ENCODE measurements at regions not wholly inside any gene's neighbourhood (a gene's known extent, or its start where the extent isn't known, plus 50 kb on each side); places are given as distances from the start of the nearest gene placed in this dataset.

- no peak for DNase-seq
These were observed 89.4 kb upstream of the GPR26 start for GRCh38 chr10:123576706-123577105.

DNA sequence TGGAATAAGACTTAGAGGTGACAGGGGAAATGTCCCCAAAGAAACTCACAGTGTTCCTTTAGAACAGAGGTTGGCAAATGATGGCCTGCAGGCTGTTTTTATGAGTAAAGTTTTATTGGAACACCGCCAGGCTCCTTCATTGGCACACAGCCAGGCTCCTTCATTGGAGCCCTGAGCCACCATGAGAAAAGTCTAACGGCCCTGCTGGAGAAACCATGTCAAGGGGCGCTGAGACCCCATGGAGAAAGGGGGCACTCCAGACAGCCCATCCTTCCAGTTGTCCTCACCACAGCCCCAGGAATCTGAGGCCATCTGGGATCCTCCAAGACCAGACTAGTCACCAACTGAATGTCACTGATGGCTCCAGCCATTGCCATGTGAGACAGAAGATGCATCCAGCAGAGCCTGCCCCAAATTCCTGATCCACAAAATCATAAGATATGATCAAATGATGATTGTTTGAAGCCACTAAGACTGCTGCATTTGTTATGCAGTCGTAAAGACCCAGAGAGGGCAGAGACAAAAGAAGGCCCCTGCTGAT is 88.2 kb upstream of the GPR26 start:
- DNase-seq = no peak

GRCh38 chr10:123578721-123579120 is 87.4 kb upstream of the GPR26 start:
- no peak for DNase-seq

DNA sequence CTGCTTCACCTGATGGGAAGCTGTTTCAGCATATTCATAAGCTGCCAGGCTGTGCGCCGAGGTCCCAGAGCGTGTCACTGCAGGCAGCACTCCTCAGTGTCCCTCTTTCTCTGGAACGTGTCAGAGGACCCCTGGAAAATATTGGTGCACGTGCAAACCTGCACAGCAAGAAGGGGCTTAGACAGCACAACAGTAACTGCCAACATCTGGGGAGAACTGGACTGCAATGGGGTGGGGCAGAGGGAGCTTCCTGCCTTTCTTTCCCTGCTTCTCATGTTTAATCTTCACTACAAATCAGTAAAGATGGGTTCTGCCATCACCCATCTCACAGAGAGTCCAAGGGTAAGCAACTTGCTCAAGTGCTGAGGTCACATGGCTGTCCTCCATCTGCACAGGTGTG is 86.5 kb upstream of the GPR26 start:
- DNase-seq = no peak

- no peak for DNase-seq
These were observed 85.7 kb upstream of the GPR26 start for GRCh38 chr10:123580426-123580825.

DNA sequence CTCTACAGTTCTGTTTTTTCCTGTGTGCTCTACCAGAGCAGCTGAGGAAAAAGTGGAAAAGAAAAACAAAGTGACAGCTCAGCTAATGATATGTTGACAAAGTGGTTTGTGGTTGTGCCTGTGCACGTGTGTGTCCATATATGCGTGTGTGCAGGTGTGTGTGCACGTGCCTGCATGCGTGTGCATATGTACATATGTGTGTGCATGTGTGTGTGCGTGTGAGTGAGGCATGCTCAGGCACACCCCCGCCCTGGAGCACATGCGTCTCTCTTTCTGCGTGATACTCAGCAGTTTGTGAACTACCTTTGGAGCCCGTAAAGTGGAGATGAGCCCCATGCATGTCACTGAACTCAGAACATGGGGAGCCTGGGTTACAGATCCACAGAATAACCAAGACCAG is 84.5 kb upstream of the GPR26 start:
- DNase-seq = no peak

- peak; percentile 65 for DNase-seq
These were observed 83.8 kb upstream of the GPR26 start for GRCh38 chr10:123582084-123582989.

DNA sequence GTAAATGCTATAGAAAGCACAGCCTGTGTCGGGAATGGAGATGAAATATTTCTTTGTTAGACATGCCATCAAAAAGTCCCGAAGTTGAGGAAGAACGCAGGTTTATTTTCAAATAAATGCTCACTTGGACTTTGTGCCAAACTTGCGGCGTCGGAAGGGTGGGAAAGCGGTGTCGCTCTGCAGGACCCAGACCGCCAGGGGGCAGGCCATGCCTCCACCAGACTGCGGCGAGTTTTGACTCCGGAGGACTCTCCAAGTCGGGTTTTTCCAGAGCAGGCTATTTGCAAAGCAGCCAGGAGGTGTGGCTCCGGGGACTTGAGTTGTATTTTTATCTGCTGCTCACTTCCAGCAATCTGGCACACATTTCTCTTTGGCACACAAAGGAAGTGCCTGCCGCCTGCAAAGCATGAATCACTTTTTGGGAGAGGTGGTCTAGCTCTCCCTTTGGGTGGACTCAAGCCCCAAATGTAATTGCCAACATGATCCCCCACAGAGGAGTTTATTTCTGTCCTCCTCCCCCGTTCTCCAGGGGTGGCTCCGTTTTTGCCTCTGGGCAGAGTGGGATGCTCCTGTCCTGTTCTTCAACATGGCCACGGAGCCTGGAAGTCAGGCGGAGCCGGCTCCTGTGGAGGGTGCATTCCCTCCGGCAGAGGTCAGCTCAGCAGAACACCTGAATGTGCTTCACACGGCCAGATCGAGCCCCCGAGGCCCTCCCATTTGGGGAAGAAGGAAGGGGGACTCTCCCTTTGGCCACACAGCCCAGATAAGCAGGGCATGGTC is 82.3 kb upstream of the GPR26 start:
- DNase-seq = peak; percentile 88

DNA sequence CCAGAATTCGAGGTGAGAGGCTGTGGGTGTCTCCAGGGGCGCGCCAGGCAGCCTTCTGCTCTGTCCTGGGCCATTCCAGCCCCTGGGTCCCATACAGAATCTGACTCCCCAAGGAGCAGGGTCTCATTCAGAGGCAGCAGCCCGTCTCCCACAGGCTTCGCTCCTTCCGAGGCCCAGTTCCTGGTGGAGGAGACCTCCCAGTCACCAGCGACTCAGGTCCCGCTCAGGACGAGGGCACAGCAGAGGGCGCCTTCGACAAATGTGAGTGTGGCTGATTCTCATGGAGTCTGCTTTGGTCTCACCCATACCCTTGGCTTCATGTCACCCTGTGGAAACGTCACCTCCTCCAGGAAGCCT is 81.8 kb upstream of the GPR26 start:
- DNase-seq = no peak

DNA sequence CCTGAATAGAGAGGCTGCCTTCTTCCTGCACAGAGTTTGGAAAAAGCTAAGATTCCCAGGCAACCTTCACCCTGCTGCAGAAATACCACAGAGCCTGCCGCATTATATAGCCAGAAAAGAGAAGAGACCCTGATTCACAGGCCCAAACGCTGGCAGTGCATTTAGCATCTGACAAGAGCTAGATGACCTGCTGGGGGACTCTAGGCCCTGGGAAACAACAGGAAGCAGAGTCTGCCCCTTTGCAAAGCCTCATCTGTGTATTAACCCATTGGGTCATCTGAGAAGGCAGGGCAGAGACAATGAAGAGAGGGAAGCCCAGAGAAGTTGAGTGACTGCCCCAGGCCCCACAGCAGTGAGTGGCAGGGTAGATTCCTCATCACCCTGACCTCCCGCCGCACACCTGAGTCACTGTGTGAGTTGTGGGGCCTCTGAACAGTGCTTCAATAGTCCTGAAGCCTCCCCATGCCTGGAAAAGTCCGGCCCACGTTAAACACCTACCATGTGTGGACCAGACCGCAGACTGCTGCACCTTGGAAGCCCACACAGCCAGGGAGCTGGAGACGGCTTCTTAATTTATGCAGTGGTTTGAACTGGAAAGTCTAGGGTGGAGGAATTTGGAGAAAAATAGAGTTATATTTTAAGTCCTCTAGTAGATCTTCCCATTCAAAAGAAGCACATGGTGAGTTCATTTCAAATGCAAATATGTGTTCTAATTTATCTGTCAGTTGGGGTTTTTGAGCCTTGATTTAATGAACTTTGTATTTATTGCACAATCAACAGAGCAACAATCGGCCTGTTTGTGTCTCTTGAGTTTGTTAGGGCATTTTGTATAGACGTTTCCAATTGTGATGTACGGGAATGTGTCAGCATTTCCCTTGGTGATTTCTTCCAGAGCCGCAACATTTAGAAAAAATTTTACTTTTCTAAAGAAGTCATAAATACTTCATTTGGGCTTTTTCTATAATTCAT is 80.4 kb upstream of the GPR26 start:
- peak; percentile 57 for DNase-seq

DNA sequence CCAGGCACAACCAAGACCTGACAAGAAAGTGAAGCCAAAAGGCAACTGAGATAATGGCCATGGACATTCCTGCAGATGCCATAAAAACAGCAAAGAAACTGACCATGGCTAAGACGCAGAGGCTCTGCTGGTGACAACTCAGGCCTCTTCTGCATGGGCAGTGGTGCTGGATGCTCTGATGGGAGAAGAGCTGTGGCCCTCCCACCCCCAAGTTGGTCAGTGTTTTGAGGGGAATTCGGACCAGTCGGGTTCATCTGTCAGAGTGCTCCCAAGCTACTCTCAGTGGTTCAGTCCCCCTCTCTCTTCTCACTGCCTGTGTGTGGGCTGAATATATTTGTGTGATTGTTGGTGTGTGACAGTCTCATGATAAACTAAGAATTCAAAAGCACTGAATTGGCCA is 79.0 kb upstream of the GPR26 start:
- DNase-seq = no peak

DNA sequence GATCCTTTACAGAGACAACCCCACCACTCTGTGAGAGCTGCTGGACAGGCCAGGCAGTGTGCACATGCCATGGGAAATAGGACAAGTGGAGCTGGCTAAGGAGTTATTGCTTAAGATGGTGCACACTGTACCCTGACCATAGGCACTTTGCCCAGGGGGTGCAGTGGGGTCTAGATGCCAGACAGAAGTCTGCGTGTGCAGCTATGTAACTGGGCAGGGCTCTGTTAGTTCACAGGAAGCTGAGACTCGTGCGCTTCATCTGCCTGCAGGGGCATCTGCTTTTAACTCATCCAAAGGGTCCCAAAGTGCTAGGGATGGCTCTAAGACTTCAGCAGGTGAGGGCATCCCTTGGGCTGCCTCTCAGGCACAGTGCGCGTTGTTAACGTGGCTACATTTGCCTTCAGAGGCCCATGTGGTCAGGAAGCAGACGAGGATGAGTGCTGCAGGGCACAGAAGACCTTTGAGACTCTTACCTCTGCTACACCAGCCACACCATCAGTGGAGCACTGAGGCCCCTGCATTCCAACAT is 77.7 kb upstream of the GPR26 start:
- no peak for DNase-seq

GRCh38 chr10:123595661-123596060 is 70.5 kb upstream of the GPR26 start:
- no peak for DNase-seq

GRCh38 chr10:123597676-123598075 is 68.5 kb upstream of the GPR26 start:
- DNase-seq = no peak

GRCh38 chr10:123599366-123599849 is 66.7 kb upstream of the GPR26 start:
- no peak for DNase-seq

- DNase-seq = no peak
These were observed 66.0 kb upstream of the GPR26 start for GRCh38 chr10:123600177-123600576.

GRCh38 chr10:123603130-123603529 is 63.0 kb upstream of the GPR26 start:
- DNase-seq = no peak

DNA sequence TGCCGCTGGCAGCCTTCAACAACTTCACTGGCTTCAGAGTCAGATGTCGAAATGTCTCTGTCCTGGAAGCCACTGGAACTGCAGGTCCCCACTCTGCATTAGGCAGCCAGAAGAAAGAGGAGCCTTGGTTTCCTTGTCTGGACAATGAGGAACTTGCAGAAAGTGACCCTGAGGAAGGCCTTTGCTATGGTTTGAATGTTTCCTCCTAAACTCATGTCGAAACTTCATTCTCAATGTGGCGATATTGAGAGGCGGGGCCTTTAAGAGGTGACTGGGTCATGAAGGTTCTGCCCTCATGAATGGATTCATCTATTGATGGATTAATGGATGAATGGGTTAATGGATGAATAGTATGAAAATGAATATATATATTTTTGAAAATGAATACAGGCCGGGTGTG is 61.6 kb upstream of the GPR26 start:
- DNase-seq = no peak

- no peak for DNase-seq
These were observed 60.1 kb upstream of the GPR26 start for GRCh38 chr10:123606006-123606405.

DNA sequence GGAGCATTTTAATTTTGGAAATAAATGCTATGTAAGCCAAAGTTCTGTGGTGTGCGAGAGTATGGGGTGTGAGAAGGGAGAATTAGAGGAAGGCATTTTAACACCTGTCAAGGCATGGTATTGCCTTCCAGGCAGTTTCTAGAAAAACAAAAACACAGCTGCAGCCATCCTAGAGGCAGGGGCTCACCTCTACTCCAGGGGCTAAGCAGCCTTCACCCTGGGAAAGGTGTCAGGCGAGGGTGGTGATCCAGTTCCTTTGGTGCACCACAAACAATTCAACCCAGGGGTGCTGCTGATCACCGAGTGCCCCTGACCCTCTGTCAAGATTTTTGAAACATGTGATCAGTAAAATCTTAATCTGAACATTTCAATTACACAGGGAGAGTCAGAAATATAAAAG is 59.2 kb upstream of the GPR26 start:
- DNase-seq = no peak

- DNase-seq = no peak
These were observed 58.8 kb upstream of the GPR26 start for GRCh38 chr10:123607386-123607785.

DNA sequence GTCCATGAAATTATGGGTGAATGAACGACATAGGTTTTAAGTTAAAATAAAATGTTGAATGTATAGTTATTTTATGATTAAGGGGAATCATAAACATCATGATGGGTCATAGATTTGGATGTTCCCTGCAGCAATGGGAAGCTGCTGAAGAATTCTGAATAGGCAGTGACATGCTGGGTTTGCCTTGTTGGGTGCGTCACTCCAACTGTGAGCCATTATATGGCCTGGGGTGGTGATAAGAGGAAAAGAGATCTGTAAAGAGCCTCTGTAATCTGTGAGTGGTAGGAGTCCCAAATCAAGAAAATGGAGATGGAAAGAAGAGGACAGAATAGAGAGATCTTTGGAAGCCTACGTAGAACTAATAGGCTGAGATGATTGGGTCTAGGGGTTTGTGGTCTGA is 58.1 kb upstream of the GPR26 start:
- DNase-seq = no peak
